Mammary epithelial cell (primary cell): ENCODE measurements at regions not wholly inside any gene's neighbourhood (a gene's known extent, or its start where the extent isn't known, plus 50 kb on each side); places are given as distances from the start of the nearest gene placed in this dataset.
A peak's percentile ranks its signal among the peaks of the same experiment; 100 is the strongest.

ENCODE experiments used
- CTCF ChIP-seq, 2 donors: IDR thresholded peaks in 1 of 2; conservative IDR thresholded peaks in 1 of 2; 2 replicates each; pipeline ENCODE4 v1.5.1; 2011 to 2012; ENCODE audit warnings: inconsistent platforms in 2 of 2, low read length in 2 of 2, mild to moderate bottlenecking in 2 of 2, control low read depth in 1 of 2, low read depth in 1 of 2; ENCODE audit not compliant: insufficient read depth in 1 of 2; ENCODE audit errors: extremely low read depth in 1 of 2
- EZH2 ChIP-seq: IDR thresholded peaks from 2 replicates; pipeline ENCODE4 v1.6.1; 2012; ENCODE audit warnings: low read length, inconsistent platforms, borderline replicate concordance

GRCh38 chr1:239976130-239976968, 115.3 kb upstream of the FMN2 start:
- TF ChIP-seq EZH2, result no peak
- TF ChIP-seq CTCF (conservative IDR thresholded peaks at IDR 0.05 in 1 of 2, IDR thresholded peaks at IDR 0.05 in 1 of 2; ENCODE audit: extremely low read depth in 1 of 2, insufficient read depth in 1 of 2, low read depth in 1 of 2, low read length in 2 of 2), result peak; percentile 91 to 99
